ENCODE measurements at regions not wholly inside any gene's neighbourhood (a gene's known extent, or its start where the extent isn't known, plus 50 kb on each side); places are given as distances from the start of the nearest gene placed in this dataset.

DNA sequence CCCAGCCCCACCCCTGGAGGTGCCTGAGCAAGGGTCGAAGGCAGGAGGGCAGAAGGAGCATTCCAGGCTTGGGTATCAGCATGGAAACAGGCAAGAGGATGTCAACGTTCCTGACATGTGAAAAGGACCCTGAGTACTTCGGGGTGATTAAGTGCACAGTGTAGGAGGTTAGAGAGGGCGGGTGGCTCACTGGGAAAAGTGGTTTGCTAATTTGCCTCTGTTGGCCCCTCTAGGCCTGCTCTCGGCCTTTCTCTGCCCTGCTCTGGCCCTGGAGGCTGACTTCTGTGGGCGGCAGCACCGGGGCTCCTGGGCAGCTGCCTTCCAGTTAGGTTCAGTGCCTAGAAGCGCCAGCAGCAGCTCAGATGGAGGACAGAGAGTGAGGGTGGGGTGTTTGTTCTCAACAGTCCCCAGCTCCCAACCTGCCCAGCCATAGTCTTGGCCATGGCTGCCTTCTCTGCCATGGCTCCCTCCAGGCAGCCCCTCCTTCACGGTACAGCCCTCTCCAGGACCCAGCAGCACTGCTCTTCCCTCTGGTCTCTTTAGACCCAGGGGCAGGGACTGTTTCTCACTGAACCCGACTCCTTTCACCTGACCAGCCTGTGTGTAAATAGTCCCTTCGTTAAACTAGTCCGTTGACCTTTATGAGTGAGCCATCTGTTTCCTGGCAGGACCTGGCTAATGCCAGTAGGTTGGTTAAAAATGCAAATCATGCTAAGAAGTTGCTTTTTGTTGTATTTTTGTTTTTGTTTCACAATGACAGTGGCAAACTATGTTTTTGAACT is 107.1 kb upstream of the TPM1 start:
- no peak for TF ChIP-seq CTCF (IDR thresholded peaks at IDR 0.05; ENCODE audit: low read depth, low read length)
- no peak for TF ChIP-seq EZH2phosphoT487 (IDR thresholded peaks at IDR 0.05; ENCODE audit: low read depth)

All from OCI-LY3 (cell line).